ENCODE measurements at regions not wholly inside any gene's neighbourhood (a gene's known extent, or its start where the extent isn't known, plus 50 kb on each side); places are given as distances from the start of the nearest gene placed in this dataset.

GRCh38 chr5:63553073-63553472 is 409.2 kb downstream of the HTR1A start:
- CTCF ChIA-PET (ENCODE audit: partially characterized antibody) = interaction anchor here (1.7 kb wide), 1 partner anchor 59 kb away, joined by 3 read pairs; no protein-coding TSS in a partner anchor

More at GRCh38 chr5:63553073-63553472, 409.2 kb downstream of the HTR1A start:
- FAIRE-seq (no peak), DNase-seq (ENCODE audit: low read depth in 1 of 2, low spot score in 2 of 2) (no peak)
- Histone ChIP-seq H2AFZ (ENCODE audit: low read length) (no peak overlapping the region), H3K23ac (ENCODE audit: insufficient read length) (no peak overlapping the region), H4K5ac (ENCODE audit: insufficient read length, low read depth, low read length) (no peak overlapping the region), H3K9me3 (ENCODE audit: insufficient read depth in 2 of 2, low read depth in 1 of 2, low read length in 1 of 2) (no peaks in the 10 kb centered on the region), H3K18ac (ENCODE audit: extremely low read depth, low read length) (no peak overlapping the region), H3K27me3 (replicated peaks in 1 of 4; ENCODE audit: control insufficient read depth in 3 of 4, extremely low read depth in 1 of 4, insufficient read depth in 3 of 4, low read length in 3 of 4) (no peaks in the 10 kb centered on the region), H4K91ac (replicated peaks; ENCODE audit: insufficient read length, low read length) (no peak overlapping the region), H3K14ac (ENCODE audit: insufficient read length) (no peak overlapping the region), H2BK5ac (ENCODE audit: low read depth, low read length) (no peak overlapping the region), H3K4me1 (replicated peaks in 1 of 4; ENCODE audit: control insufficient read depth in 3 of 4, insufficient read depth in 4 of 4, low read length in 3 of 4) (no peaks in the 10 kb centered on the region), H3K36me3 (ENCODE audit: control insufficient read depth in 2 of 4, insufficient read depth in 4 of 4, low read length in 3 of 4) (no peaks in the 10 kb centered on the region), H4K8ac (ENCODE audit: extremely low read depth, insufficient read depth, low read length) (no peak overlapping the region), H4K20me1 (replicated peaks in 1 of 2; ENCODE audit: control insufficient read depth in 1 of 2, insufficient read depth in 2 of 2, low read length in 2 of 2) (no peaks in the 10 kb centered on the region), H2BK15ac (ENCODE audit: low read length) (no peak overlapping the region), H2BK120ac (replicated peaks; ENCODE audit: low read depth, low read length) (no peak overlapping the region), H3K79me2 (ENCODE audit: control insufficient read depth in 1 of 2, insufficient read depth in 2 of 2, low read length in 2 of 2) (no peaks in the 10 kb centered on the region), H3K27ac (ENCODE audit: low read depth, low read length) (no peak overlapping the region), H2BK12ac (ENCODE audit: low read depth, low read length) (no peak overlapping the region), H2BK20ac (ENCODE audit: low read length) (no peak overlapping the region), H3K9ac (replicated peaks in 1 of 4; ENCODE audit: extremely low read depth in 1 of 4, low read depth in 3 of 4, low read length in 3 of 4) (no peak overlapping the region), H3K79me1 (ENCODE audit: low read depth, low read length) (no peaks in the 10 kb centered on the region), H2AK5ac (ENCODE audit: low read depth, low read length) (no peak overlapping the region), H3K4me3 (ENCODE audit: extremely low read depth in 1 of 4, insufficient read depth in 2 of 4, low read depth in 3 of 4, low read length in 4 of 4) (no peak overlapping the region), H3K4me2 (ENCODE audit: insufficient read depth in 1 of 2, low read depth in 2 of 2, low read length in 2 of 2) (no peak overlapping the region), H3K23me2 (ENCODE audit: low read depth, low read length) (no peaks in the 10 kb centered on the region), H3K4ac (replicated peaks; ENCODE audit: insufficient read length, low read depth, low read length) (no peak overlapping the region), H3K56ac (replicated peaks; ENCODE audit: insufficient read length, low read depth, low read length) (no peak overlapping the region)
- POLR2A ChIA-PET (ENCODE audit: partially characterized antibody) = no interaction called here
- TF ChIP-seq TAF1 (IDR thresholded peaks at IDR 0.05; ENCODE audit: low read depth, low read length) (no peak), POLR2AphosphoS5 (IDR thresholded peaks at IDR 0.05; ENCODE audit: low read depth, low read length) (no peak), CHD1 (IDR thresholded peaks at IDR 0.05; ENCODE audit: low read depth, low read length) (no peak), BCL11A (IDR thresholded peaks at IDR 0.05; ENCODE audit: low read depth in 2 of 2, low read length in 2 of 2) (no peak), SUZ12 (IDR thresholded peaks at IDR 0.05; ENCODE audit: low read length) (no peak), TEAD4 (IDR thresholded peaks at IDR 0.05; ENCODE audit: low read depth, low read length) (no peak), CBX8 (IDR thresholded peaks at IDR 0.05; ENCODE audit: borderline replicate concordance, low read depth, low read length) (no peak), MAFK (IDR thresholded peaks at IDR 0.05; ENCODE audit: low read depth, low read length) (no peak)
- WGBS, 2 experiments (ENCODE audit: extremely low coverage in 1 of 2, insufficient coverage in 1 of 2, insufficient read length in 1 of 2, insufficient replicate concordance in 2 of 2, low coverage in 1 of 2, low lambda C conversion rate in 2 of 2, missing lambda C conversion rate in 1 of 2) = 100% methylated on average over 1 of the region's 1 CpG; no CpG with 5 or more reads in 1 of the 2 experiments

Measured in H1 (cell line).